OCI-LY3 (cell line): ENCODE measurements at regions not wholly inside any gene's neighbourhood (a gene's known extent, or its start where the extent isn't known, plus 50 kb on each side); places are given as distances from the start of the nearest gene placed in this dataset.

ENCODE experiments used
- H2AFZ ChIP-seq: fragments of 200-600, 300-600 bp; shearing (Covaris generic); 2 replicates; pipeline ENCODE4 v1.6.0; 2014; ENCODE audit warnings: antibody characterized with exemption, low read depth, low read length
- H3K27ac ChIP-seq: fragments of 200-600, 300-600 bp; sonication (generic); 2 replicates; pipeline ENCODE4 v1.5.1; 2014; ENCODE audit warnings: mild to moderate bottlenecking, low read length, moderate library complexity, mixed read lengths
- H3K27me3 ChIP-seq: fragments of 200-600, 300-600 bp; sonication (generic); 2 replicates; pipeline ENCODE4 v1.6.1; 2014; ENCODE audit warnings: low read depth, low read length, mixed read lengths
- H3K36me3 ChIP-seq: fragments of 200-600, 300-600 bp; sonication (generic); replicated peaks from 2 replicates; pipeline ENCODE3; 2014; ENCODE audit warnings: low read depth, low read length, mixed read lengths
- H3K4me1 ChIP-seq: fragments of 300-600, 200-600 bp; sonication (generic); 2 replicates; pipeline ENCODE4 v1.6.1; 2014; ENCODE audit warnings: low read length, mixed read lengths
- H3K4me2 ChIP-seq: fragments of 200-600, 300-600 bp; sonication (generic); 2 replicates; pipeline ENCODE4 v1.6.1; 2014; ENCODE audit warnings: low read length, mixed read lengths
- H3K4me3 ChIP-seq: fragments of 300-600, 200-600 bp; sonication (generic); 2 replicates; pipeline ENCODE4 v1.5.1; 2014; ENCODE audit warnings: antibody characterized with exemption, mild to moderate bottlenecking, low read length, moderate library complexity
- H3K79me2 ChIP-seq: fragments of 300-600, 200-600 bp; shearing (Covaris generic); 2 replicates; pipeline ENCODE4 v1.6.1; 2014; ENCODE audit warnings: mild to moderate bottlenecking, low read length, mixed read lengths
- H3K9ac ChIP-seq: fragments of 300-600, 200-600 bp; shearing (Covaris generic); 2 replicates; pipeline ENCODE4 v1.6.0; 2014; ENCODE audit warnings: mild to moderate bottlenecking, low read length, moderate library complexity
- H3K9me3 ChIP-seq: fragments of 200-600, 300-600 bp; shearing (Covaris generic); 2 replicates; pipeline ENCODE4 v1.6.1; 2014; ENCODE audit warnings: low read length, mixed read lengths; ENCODE audit not compliant: insufficient read depth
- H4K20me1 ChIP-seq: fragments of 200-600, 300-600 bp; sonication (generic); 2 replicates; pipeline ENCODE4 v1.6.1; 2016; ENCODE audit warnings: low read length, mixed read lengths; ENCODE audit not compliant: insufficient read depth
- CTCF ChIP-seq: fragments of 200-600, 300-600 bp; sonication (generic); IDR thresholded peaks from 2 replicates; pipeline ENCODE4 v1.5.1; 2014; ENCODE audit warnings: antibody characterized with exemption, low read length, low read depth
- EZH2phosphoT487 ChIP-seq: fragments of 200-600 bp; shearing (Covaris generic); IDR thresholded peaks from 2 replicates; pipeline ENCODE4 v1.6.1; 2018; ENCODE audit warnings: antibody characterized with exemption, mixed run types, low read depth

- no peaks in the 10 kb centered on the region for H3K27me3 ChIP-seq
- peaks cover 2% of the 10 kb centered on the region; the same call in 1 of the 2 replicates for H4K20me1 ChIP-seq
- no peak overlapping the region for H2AFZ ChIP-seq
- no peak overlapping the region for H3K9ac ChIP-seq
- TF ChIP-seq CTCF (no peak), EZH2phosphoT487 (no peak)
- no peaks in the 10 kb centered on the region for H3K9me3 ChIP-seq
- H3K79me2 ChIP-seq: peaks cover 8% of the 10 kb centered on the region
- peaks cover 30% of the 10 kb centered on the region for H3K4me1 ChIP-seq
- peaks cover 6% of the 10 kb centered on the region for H3K36me3 ChIP-seq
- peak overlapping the region; percentile 60 for H3K4me2 ChIP-seq
- no peak overlapping the region for H3K27ac ChIP-seq
- no peak overlapping the region for H3K4me3 ChIP-seq
Measured at GRCh38 chrX:45845142-45845541, 644.5 kb upstream of the DIPK2B start.

GRCh38 chrX:45843518-45843917, 642.8 kb upstream of the DIPK2B start:
- peaks cover 2% of the 10 kb centered on the region; the same call in 1 of the 2 replicates for H4K20me1 ChIP-seq
- H3K27me3 ChIP-seq: no peaks in the 10 kb centered on the region
- no peak overlapping the region for H3K4me2 ChIP-seq
- no peak overlapping the region for H3K4me3 ChIP-seq
- H2AFZ ChIP-seq: no peak overlapping the region
- no peaks in the 10 kb centered on the region for H3K79me2 ChIP-seq
- peaks cover 6% of the 10 kb centered on the region for H3K36me3 ChIP-seq
- H3K9me3 ChIP-seq: no peaks in the 10 kb centered on the region
- H3K4me1 ChIP-seq: peaks cover 27% of the 10 kb centered on the region
- H3K9ac ChIP-seq: no peak overlapping the region
- no peak overlapping the region for H3K27ac ChIP-seq
- no peak for TF ChIP-seq EZH2phosphoT487
- peak; percentile 46 for TF ChIP-seq CTCF

DNA sequence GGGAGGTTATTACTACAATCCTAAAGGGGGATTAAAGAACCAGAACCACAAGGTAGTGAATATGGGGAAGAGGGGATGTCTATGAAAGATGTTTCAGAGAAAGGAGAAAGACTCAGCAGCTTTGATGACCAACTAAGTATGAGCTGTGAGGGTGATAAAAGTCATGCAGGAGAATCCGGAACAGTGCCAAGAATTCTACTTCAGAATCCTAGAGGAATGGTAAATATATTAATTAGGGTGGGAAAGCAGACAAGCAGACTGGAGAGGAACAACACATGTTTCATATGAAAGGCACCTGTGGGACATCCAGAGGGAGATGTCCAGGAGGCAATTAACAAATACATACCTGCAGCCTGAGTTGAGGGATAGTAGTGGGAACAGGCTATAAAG, 642.2 kb upstream of the DIPK2B start:
- no peak overlapping the region for H3K9ac ChIP-seq

GRCh38 chrX:45842207-45842925, 641.7 kb upstream of the DIPK2B start:
- Histone ChIP-seq H3K4me1 (peaks cover 27% of the 10 kb centered on the region), H3K27me3 (no peaks in the 10 kb centered on the region), H3K4me3 (no peak overlapping the region), H3K27ac (no peak overlapping the region), H3K9me3 (no peaks in the 10 kb centered on the region), H3K4me2 (no peak overlapping the region), H2AFZ (no peak overlapping the region), H3K9ac (no peak overlapping the region), H4K20me1 (peaks cover 2% of the 10 kb centered on the region; the same call in 1 of the 2 replicates), H3K36me3 (peaks cover 6% of the 10 kb centered on the region), H3K79me2 (no peaks in the 10 kb centered on the region)
- no peak for TF ChIP-seq EZH2phosphoT487
- no peak for TF ChIP-seq CTCF

More for the DNA sequence above, 642.2 kb upstream of the DIPK2B start:
- Histone ChIP-seq H3K36me3 (peaks cover 6% of the 10 kb centered on the region), H4K20me1 (peaks cover 2% of the 10 kb centered on the region; the same call in 1 of the 2 replicates), H3K27ac (no peak overlapping the region), H3K4me1 (peaks cover 27% of the 10 kb centered on the region), H2AFZ (no peak overlapping the region), H3K9me3 (no peaks in the 10 kb centered on the region), H3K79me2 (no peaks in the 10 kb centered on the region), H3K27me3 (no peaks in the 10 kb centered on the region), H3K4me3 (no peak overlapping the region), H3K4me2 (no peak overlapping the region)
- TF ChIP-seq CTCF: no peak
- no peak for TF ChIP-seq EZH2phosphoT487
